ENCODE measurements at regions not wholly inside any gene's neighbourhood (a gene's known extent, or its start where the extent isn't known, plus 50 kb on each side); places are given as distances from the start of the nearest gene placed in this dataset.

DNA sequence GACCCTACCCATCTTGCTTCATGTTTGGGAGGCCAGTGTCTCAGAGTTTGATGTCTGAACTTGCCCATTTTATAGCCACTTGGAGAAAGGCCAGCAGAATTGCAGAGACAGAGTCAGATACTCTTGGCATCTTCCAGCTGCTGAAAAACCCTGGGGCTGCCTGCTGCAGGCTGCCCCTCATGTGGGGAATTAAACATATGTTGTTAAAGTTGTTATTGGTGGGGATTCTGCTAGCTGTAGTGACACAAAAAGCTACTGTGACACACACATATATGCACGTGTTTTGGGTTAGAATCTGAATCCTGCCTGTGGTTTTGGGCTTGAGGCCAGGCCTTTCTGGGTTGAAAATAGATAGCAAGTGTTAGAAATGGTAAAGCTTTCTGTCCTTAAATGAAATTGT is 1288.4 kb downstream of the AACS start:
- no peak for DNase-seq (ENCODE audit: low read depth in 1 of 2, low spot score in 1 of 2)
- H3K4me3 ChIP-seq (replicated peaks; ENCODE audit: insufficient read depth, low read length): no peak overlapping the region
- TF ChIP-seq, protein P1, sequence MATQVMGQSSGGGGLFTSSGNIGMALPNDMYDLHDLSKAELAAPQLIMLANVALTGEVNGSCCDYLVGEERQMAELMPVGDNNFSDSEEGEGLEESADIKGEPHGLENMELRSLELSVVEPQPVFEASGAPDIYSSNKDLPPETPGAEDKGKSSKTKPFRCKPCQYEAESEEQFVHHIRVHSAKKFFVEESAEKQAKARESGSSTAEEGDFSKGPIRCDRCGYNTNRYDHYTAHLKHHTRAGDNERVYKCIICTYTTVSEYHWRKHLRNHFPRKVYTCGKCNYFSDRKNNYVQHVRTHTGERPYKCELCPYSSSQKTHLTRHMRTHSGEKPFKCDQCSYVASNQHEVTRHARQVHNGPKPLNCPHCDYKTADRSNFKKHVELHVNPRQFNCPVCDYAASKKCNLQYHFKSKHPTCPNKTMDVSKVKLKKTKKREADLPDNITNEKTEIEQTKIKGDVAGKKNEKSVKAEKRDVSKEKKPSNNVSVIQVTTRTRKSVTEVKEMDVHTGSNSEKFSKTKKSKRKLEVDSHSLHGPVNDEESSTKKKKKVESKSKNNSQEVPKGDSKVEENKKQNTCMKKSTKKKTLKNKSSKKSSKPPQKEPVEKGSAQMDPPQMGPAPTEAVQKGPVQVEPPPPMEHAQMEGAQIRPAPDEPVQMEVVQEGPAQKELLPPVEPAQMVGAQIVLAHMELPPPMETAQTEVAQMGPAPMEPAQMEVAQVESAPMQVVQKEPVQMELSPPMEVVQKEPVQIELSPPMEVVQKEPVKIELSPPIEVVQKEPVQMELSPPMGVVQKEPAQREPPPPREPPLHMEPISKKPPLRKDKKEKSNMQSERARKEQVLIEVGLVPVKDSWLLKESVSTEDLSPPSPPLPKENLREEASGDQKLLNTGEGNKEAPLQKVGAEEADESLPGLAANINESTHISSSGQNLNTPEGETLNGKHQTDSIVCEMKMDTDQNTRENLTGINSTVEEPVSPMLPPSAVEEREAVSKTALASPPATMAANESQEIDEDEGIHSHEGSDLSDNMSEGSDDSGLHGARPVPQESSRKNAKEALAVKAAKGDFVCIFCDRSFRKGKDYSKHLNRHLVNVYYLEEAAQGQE (IDR thresholded peaks at IDR 0.05; ENCODE audit: insufficient replicate concordance, low read depth): no peak
- TF ChIP-seq POLR2AphosphoS5 (IDR thresholded peaks at IDR 0.05; ENCODE audit: low read depth): no peak
- no peak for TF ChIP-seq GABPA (IDR thresholded peaks at IDR 0.05; ENCODE audit: low read depth)
- no peak for TF ChIP-seq SPI1 (IDR thresholded peaks at IDR 0.05; ENCODE audit: borderline replicate concordance, low read depth)
- TF ChIP-seq, protein P2, sequence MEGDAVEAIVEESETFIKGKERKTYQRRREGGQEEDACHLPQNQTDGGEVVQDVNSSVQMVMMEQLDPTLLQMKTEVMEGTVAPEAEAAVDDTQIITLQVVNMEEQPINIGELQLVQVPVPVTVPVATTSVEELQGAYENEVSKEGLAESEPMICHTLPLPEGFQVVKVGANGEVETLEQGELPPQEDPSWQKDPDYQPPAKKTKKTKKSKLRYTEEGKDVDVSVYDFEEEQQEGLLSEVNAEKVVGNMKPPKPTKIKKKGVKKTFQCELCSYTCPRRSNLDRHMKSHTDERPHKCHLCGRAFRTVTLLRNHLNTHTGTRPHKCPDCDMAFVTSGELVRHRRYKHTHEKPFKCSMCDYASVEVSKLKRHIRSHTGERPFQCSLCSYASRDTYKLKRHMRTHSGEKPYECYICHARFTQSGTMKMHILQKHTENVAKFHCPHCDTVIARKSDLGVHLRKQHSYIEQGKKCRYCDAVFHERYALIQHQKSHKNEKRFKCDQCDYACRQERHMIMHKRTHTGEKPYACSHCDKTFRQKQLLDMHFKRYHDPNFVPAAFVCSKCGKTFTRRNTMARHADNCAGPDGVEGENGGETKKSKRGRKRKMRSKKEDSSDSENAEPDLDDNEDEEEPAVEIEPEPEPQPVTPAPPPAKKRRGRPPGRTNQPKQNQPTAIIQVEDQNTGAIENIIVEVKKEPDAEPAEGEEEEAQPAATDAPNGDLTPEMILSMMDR (IDR thresholded peaks at IDR 0.05; ENCODE audit: insufficient read depth, low read length): no peak
- no peak overlapping the region for H3K27ac ChIP-seq (replicated peaks)
- H3K27me3 ChIP-seq (ENCODE audit: insufficient read depth, poor library complexity, severe bottlenecking): no peaks in the 10 kb centered on the region

DNA sequence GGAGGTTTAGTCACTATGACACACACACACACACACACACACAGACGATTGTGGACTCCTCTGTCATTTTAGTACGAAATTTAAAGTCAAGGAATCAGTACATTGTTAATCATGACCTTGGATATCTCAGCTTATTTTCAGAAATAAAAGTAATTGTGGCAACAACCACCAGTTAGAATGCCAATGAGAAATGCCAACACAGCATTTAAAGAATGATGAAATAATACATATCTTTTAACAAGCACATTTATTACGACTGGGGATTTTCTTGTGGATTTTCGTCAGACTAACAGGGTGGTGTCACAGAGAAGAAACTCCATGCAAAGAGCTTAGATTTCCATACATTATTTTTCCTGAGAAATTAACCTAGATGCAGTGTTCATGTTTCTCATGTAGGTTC is 1289.4 kb downstream of the AACS start:
- TF ChIP-seq, protein P1 (IDR thresholded peaks at IDR 0.05; ENCODE audit: insufficient replicate concordance, low read depth): no peak
- TF ChIP-seq POLR2AphosphoS5 (IDR thresholded peaks at IDR 0.05; ENCODE audit: low read depth) (no peak), SPI1 (IDR thresholded peaks at IDR 0.05; ENCODE audit: borderline replicate concordance, low read depth) (no peak), GABPA (IDR thresholded peaks at IDR 0.05; ENCODE audit: low read depth) (no peak)
- TF ChIP-seq, protein P2 (IDR thresholded peaks at IDR 0.05; ENCODE audit: insufficient read depth, low read length): no peak
- Histone ChIP-seq H3K27ac (replicated peaks) (no peak overlapping the region), H3K4me3 (replicated peaks; ENCODE audit: insufficient read depth, low read length) (no peak overlapping the region), H3K27me3 (ENCODE audit: insufficient read depth, poor library complexity, severe bottlenecking) (no peaks in the 10 kb centered on the region)
- DNase-seq (ENCODE audit: low read depth in 1 of 2, low spot score in 1 of 2): no peak

DNA sequence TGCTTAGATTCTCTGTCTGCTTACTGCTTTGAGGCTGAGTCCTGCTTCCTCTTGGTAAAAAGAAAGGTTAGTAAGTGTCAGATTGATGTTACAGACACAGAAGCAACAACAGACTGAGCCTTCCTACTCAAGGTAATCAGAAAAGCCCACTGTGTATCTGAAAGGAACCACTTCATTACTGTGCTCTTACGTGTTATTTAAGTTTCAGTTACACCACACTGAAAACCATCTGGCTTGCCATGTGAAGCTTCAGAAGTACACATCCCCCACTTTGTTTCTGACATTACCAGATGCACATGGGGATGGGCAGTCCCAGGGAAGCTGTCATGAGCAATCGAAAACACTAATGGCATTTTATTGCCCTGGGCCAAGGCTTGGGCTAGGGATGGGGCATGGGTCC is 1290.1 kb downstream of the AACS start:
- Histone ChIP-seq H3K27me3 (ENCODE audit: insufficient read depth, poor library complexity, severe bottlenecking) (no peaks in the 10 kb centered on the region), H3K4me3 (replicated peaks; ENCODE audit: insufficient read depth, low read length) (no peak overlapping the region), H3K27ac (replicated peaks) (no peak overlapping the region)
- TF ChIP-seq, protein P2 (IDR thresholded peaks at IDR 0.05; ENCODE audit: insufficient read depth, low read length): no peak
- TF ChIP-seq SPI1 (IDR thresholded peaks at IDR 0.05; ENCODE audit: borderline replicate concordance, low read depth): no peak
- TF ChIP-seq, protein P1 (IDR thresholded peaks at IDR 0.05; ENCODE audit: insufficient replicate concordance, low read depth): no peak
- no peak for TF ChIP-seq GABPA (IDR thresholded peaks at IDR 0.05; ENCODE audit: low read depth)
- no peak for TF ChIP-seq POLR2AphosphoS5 (IDR thresholded peaks at IDR 0.05; ENCODE audit: low read depth)
- DNase-seq (ENCODE audit: low read depth in 1 of 2, low spot score in 1 of 2): no peak

All from HL-60 (cell line).